ENCODE measurements at regions not wholly inside any gene's neighbourhood (a gene's known extent, or its start where the extent isn't known, plus 50 kb on each side); places are given as distances from the start of the nearest gene placed in this dataset.

- DNase-seq (ENCODE audit: low spot score) = no peak
These were observed 398.9 kb downstream of the KIF16B start for GRCh38 chr20:16174311-16174710.

DNA sequence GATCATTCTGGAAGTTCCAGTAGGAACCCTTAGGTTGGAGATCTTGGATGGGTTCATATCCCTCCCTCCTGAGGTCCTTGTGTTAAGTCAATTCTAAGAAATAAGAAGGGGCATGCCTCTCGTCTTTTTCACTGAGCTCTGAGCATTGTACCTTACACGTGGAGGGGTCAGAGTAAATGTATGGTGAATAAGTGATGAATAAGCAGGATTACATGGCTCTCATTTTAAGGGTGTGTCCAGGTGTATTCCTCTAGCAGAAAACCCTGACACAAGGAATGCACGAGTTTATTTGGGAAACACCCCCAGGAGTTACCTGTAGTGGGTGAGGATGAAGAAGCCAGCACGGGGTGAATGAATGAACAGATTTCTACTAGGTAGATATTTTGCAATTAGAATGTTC is 400.2 kb downstream of the KIF16B start:
- no peak for DNase-seq (ENCODE audit: low spot score)

DNA sequence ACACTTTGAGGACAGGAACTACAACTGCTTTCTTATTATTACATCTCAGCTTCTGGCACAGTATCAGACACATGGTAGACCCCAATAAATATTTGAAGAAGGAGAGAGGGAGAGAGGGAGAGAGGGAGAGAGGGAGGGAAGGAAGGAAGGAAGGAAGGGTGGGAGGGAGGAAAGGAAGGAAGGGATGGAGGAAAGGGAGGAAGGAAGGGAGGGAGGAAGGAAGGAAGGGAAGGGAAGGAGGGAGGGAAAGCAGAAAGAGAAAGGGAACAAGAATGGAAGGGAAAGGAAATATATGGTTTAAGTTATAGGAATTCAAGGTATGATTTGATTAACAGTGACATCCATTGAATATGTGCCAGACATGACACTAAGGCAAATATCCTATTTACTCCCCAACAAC is 402.1 kb downstream of the KIF16B start:
- no peak for DNase-seq (ENCODE audit: low spot score)

- no peak for DNase-seq (ENCODE audit: low spot score)
These were observed 402.8 kb downstream of the KIF16B start for GRCh38 chr20:16170406-16170971.

GRCh38 chr20:16167423-16168130 is 405.7 kb downstream of the KIF16B start:
- no peak for DNase-seq (ENCODE audit: low spot score)

DNA sequence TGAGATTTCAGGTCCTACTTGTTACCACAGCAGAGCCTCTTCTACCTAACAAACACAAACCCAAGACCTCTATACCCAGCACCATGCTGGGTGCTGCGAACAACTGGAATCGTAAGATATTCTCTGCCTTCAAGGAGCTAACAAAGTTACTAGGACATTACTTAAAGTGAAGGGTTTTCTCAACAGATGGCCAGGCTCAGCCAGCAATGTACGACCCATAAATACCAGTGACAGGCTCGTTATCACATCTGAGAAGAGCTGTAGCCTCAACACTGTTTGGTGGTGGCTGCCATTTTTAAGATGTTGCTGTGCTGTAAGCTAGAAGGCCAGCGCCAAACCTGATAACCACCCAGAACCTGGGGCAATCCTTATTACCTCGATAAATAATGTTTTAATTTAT is 406.5 kb downstream of the KIF16B start:
- no peak for DNase-seq (ENCODE audit: low spot score)

GRCh38 chr20:16158976-16159286 is 414.3 kb downstream of the KIF16B start:
- DNase-seq (ENCODE audit: low spot score) = no peak

DNA sequence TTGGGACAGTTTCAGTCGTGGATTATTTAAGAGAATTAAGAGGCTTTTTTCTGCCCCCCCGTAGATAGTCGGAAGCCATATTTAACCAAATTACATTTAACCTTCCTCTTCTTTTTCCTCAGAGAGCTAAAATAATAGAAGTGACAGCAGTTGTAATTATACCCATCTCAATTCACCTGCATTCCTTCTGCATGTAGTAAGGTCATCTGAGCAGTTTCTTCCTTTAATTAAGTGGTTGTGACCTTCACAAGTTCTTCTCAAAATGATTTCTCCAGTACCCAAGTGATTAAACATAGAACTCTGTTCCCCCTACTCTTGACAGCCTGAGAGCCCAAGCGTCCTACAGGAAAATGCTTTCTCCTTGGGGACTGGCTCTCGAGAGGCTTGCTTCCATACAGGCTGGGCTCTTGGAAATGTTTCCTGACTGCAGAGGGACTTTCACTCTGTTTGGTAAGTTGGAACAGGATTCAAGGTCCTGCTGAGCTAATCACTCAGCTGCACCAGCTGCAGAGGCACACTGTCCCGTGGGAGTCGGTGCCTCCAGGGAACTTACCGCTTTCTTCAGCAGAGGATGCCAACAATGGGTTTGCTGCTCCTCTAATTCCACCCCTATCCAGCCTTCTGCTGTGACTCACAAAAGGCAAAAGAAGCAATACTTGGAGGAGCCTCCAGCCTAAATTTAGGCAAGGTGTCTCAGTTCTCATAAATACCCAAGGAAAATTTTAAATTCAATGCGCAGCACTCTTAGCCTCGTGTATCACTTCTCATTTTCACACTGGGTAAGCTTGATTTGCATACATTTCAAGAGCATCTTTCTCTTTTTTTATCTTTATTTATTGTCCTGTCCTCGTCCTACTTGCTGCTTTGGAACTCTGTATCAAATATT is 414.9 kb downstream of the KIF16B start:
- no peak for DNase-seq (ENCODE audit: low spot score)

GRCh38 chr20:16147916-16148315 is 425.3 kb downstream of the KIF16B start:
- no peak for DNase-seq (ENCODE audit: low spot score)

GRCh38 chr20:16147216-16147615 is 426.0 kb downstream of the KIF16B start:
- no peak for DNase-seq (ENCODE audit: low spot score)

DNA sequence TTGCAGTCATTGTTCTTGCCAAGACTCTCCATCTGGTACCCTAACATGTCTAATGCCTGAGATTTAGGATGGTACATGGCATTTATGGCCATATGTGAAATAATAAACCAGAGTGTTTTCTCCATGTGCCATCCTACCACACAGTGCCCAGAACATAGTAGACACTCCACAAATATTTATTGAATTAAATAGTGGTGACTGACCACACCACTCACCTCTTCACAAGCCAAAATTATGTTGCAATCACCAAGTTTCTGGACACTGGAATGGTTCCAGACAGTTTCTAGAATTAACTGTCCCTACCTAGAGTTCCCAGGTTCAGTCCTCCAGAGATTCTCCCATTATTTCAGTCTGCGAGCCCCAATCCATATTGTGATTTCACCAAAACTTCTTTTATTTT is 427.3 kb downstream of the KIF16B start:
- DNase-seq (ENCODE audit: low spot score) = no peak

- DNase-seq (ENCODE audit: low spot score) = no peak
These were observed 429.7 kb downstream of the KIF16B start for GRCh38 chr20:16143596-16143995.

GRCh38 chr20:16135630-16136029 is 437.6 kb downstream of the KIF16B start:
- DNase-seq (ENCODE audit: low spot score) = no peak

GRCh38 chr20:16132036-16132798 is 441.0 kb downstream of the KIF16B start:
- DNase-seq (ENCODE audit: low spot score) = no peak

DNA sequence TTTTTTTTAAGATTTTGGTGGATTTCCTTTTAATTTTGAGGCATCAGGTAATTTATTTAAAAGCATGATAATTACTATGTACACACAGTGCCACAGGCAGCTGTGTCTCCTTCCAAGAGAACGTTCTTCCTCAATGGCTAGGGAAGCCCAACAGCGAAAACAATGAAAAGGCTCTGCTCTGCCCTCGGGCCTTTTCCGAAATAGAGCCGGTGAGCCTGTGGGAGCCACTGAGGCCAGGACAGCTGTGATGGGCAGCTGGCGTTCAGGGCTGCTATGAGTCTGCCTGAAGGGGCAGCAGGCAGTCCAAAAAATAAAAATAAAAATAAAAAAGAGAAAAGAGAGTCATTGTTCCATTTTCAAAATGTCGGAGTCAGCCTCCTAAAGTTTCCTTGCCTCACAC is 443.8 kb downstream of the KIF16B start:
- DNase-seq (ENCODE audit: low spot score) = no peak

GRCh38 chr20:16128538-16129106 is 444.6 kb downstream of the KIF16B start:
- no peak for DNase-seq (ENCODE audit: low spot score)

- DNase-seq (ENCODE audit: low spot score) = no peak
These were observed 447.4 kb downstream of the KIF16B start for GRCh38 chr20:16125816-16126215.

DNA sequence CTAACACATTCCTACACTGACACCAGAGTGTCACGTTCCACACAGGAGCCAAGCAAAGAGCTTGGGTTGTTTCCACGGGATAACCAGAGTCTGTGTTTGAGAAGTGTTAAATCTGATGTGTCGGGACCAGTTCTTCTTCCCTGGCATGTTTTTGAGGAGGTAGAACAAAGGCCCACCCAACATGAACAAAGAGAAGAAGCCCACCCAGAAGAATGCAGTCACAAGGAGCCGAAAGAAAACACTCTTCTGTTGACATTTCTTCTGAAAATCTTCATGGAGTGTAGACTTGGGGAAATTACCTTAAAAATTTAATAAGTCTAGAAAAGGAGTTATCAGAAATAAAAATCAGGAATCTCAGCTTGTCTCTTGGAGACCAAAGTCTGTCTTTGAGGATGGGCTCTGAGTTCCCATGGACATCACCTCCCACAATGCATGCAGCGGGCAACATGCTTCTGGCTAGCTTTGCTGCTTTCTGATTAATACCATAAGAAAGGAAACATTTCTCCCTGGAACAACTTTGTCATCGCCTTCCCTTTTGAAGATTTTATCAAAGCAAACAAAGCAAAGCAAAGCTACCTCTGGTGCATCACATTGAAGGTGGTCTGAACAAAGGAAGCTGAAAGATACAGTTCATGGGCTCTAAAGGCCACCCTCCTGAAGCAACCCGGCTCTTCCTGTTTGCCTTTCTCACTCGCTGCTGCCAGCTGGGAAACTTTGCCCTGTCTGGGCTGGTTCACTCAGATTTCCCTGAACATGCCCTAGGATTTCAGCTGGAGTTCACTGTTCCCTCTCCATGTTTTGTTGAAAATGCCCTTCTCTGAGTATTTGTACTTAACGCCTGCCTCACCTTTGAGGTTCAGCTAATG is 448.1 kb downstream of the KIF16B start:
- no peak for DNase-seq (ENCODE audit: low spot score)

GRCh38 chr20:16124491-16124890 is 448.8 kb downstream of the KIF16B start:
- no peak for DNase-seq (ENCODE audit: low spot score)

GRCh38 chr20:16123623-16124022 is 449.6 kb downstream of the KIF16B start:
- no peak for DNase-seq (ENCODE audit: low spot score)

DNA sequence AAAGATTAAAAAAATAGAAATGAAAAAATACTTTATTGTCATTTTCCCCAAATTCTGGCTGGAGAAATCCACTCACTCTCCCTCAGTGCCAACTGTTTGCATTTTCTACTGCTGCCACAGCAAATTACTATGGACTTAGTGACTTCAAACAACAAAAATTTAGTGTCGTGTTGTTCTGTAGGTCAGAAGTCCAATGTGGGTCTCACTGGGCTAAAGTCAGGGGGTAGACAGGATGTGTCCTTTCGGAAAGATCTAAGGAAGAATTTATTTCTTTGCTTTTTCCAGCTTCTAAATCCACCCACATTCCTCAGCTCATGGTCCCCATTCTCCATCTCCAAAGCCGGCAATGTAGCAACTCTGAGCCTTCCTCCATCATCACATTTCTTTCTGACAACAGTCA is 453.3 kb downstream of the KIF16B start:
- DNase-seq (ENCODE audit: low spot score) = no peak
